Naive B cell (primary cell): ENCODE measurements at regions not wholly inside any gene's neighbourhood (a gene's known extent, or its start where the extent isn't known, plus 50 kb on each side); places are given as distances from the start of the nearest gene placed in this dataset.
"Not testable (repeated sequence)": the region's sequence is repeated elsewhere in the genome, so short reads cannot be mapped to it uniquely, and the experiment has no call there.

ENCODE experiments used
- ATAC-seq, 2 donors: fragments of 150-1000 bp; cut with Tn5 transposase; 2 replicates each; pipeline ENCODE4 v1.10.0; 2021; ENCODE audit warnings: low read depth in 2 of 2, mild to moderate bottlenecking in 2 of 2, moderate library complexity in 2 of 2
- DNase-seq: peaks from one replicate; pipeline ENCODE4 v3.0.0; 2022
- H3K27ac Mint-ChIP-seq, 6 donors: one replicate each; pipeline ENCODE4 v1.8.0; 2020 to 2022; ENCODE audit warnings: mild to moderate bottlenecking in 6 of 6, mixed read lengths in 6 of 6, moderate library complexity in 5 of 6, inconsistent platforms in 2 of 6
- H3K27me3 Mint-ChIP-seq, 3 donors: one replicate each; pipeline ENCODE4 v1.8.0; 2021 to 2022; ENCODE audit warnings: mixed read lengths in 3 of 3, mild to moderate bottlenecking in 1 of 3
- H3K36me3 Mint-ChIP-seq, 2 donors: one replicate each; pipeline ENCODE4 v1.8.0; 2020 to 2022; ENCODE audit warnings: mixed read lengths in 2 of 2, inconsistent platforms in 1 of 2, mild to moderate bottlenecking in 1 of 2
- H3K4me1 Mint-ChIP-seq, 3 donors: one replicate each; pipeline ENCODE4 v1.8.0; 2020 to 2022; ENCODE audit warnings: mixed read lengths in 3 of 3, inconsistent platforms in 1 of 3, mild to moderate bottlenecking in 1 of 3, moderate library complexity in 1 of 3
- H3K4me3 Mint-ChIP-seq, 8 donors: one replicate each; pipeline ENCODE4 v1.8.0; 2020 to 2022; ENCODE audit warnings: mild to moderate bottlenecking in 8 of 8, mixed read lengths in 8 of 8, moderate library complexity in 8 of 8, inconsistent platforms in 2 of 8
- H3K9me3 Mint-ChIP-seq, 7 donors: one replicate each; pipeline ENCODE4 v1.8.0; 2020 to 2022; ENCODE audit warnings: mixed read lengths in 7 of 7, mild to moderate bottlenecking in 5 of 7, inconsistent platforms in 2 of 7, moderate library complexity in 1 of 7

GRCh38 chr2:88875736-88876135, 184.3 kb downstream of the RPIA start:
- no peak for ATAC-seq
- no peak for DNase-seq
- Mint-ChIP-seq H3K4me1 (peaks cover 9 to 29% (median 15%) of the 10 kb centered on the region in 3 donors), H3K27ac (peak overlapping the region in 2 of 6 donors; percentile 62 to 80), H3K9me3 (peaks cover 0 to 4% (median 0%) of the 10 kb centered on the region in 7 donors), H3K36me3 (no peaks in the 10 kb centered on the region), H3K27me3 (no peaks in the 10 kb centered on the region), H3K4me3 (no peak overlapping the region)

GRCh38 chr2:88880441-88880953, 189.0 kb downstream of the RPIA start:
- H3K36me3 Mint-ChIP-seq = no peaks in the 10 kb centered on the region
- peaks cover 16 to 46% (median 27%) of the 10 kb centered on the region in 3 donors for H3K4me1 Mint-ChIP-seq
- DNase-seq (peak; percentile 53), ATAC-seq (peak; percentile 70 to 75)
- no peaks in the 10 kb centered on the region for H3K27me3 Mint-ChIP-seq
- peaks cover 0 to 6% (median 0%) of the 10 kb centered on the region in 7 donors for H3K9me3 Mint-ChIP-seq
- peak overlapping the region; percentile 67 to 90 (median 76) for H3K4me3 Mint-ChIP-seq
- H3K27ac Mint-ChIP-seq = peak overlapping the region; percentile 76 to 96 (median 91)

- H3K4me3 Mint-ChIP-seq = peak overlapping the region; percentile 68 to 92 (median 84)
- peaks cover 0 to 4% (median 0%) of the 10 kb centered on the region in 7 donors for H3K9me3 Mint-ChIP-seq
- no peaks in the 10 kb centered on the region for H3K36me3 Mint-ChIP-seq
- H3K27me3 Mint-ChIP-seq = no peaks in the 10 kb centered on the region
- ATAC-seq (peak; percentile 59 to 60), DNase-seq (peak; percentile 35)
- peak overlapping the region; percentile 41 to 92 (median 84) for H3K27ac Mint-ChIP-seq
- H3K4me1 Mint-ChIP-seq = peaks cover 20 to 50% (median 25%) of the 10 kb centered on the region in 3 donors
Measured at GRCh38 chr2:88885275-88885674, 193.8 kb downstream of the RPIA start.

- peak overlapping the region; percentile 68 to 92 (median 84) for H3K4me3 Mint-ChIP-seq
- H3K9me3 Mint-ChIP-seq = peaks cover 0 to 4% (median 0%) of the 10 kb centered on the region in 7 donors
- ATAC-seq = peak; percentile 54 to 60
- DNase-seq = no peak
- no peaks in the 10 kb centered on the region for H3K36me3 Mint-ChIP-seq
- H3K4me1 Mint-ChIP-seq = peaks cover 20 to 48% (median 25%) of the 10 kb centered on the region in 3 donors
- H3K27ac Mint-ChIP-seq = peak overlapping the region; percentile 76 to 92 (median 88)
- no peaks in the 10 kb centered on the region for H3K27me3 Mint-ChIP-seq
Measured at GRCh38 chr2:88885679-88886416, 194.4 kb downstream of the RPIA start.

GRCh38 chr2:88887466-88887865, 196.0 kb downstream of the RPIA start:
- peak overlapping the region in 7 of 8 donors; percentile 5 to 77 (median 50) for H3K4me3 Mint-ChIP-seq
- H3K27ac Mint-ChIP-seq = peak overlapping the region in 3 of 6 donors; percentile 32 to 54 (median 49)
- not testable (repeated sequence) for ATAC-seq, H3K27me3 Mint-ChIP-seq, H3K9me3 Mint-ChIP-seq, DNase-seq, H3K36me3 Mint-ChIP-seq
- peaks cover 14 to 37% (median 17%) of the 10 kb centered on the region in 3 donors for H3K4me1 Mint-ChIP-seq

GRCh38 chr2:88892207-88892606, 200.7 kb downstream of the RPIA start:
- H3K27me3 Mint-ChIP-seq = no peaks in the 10 kb centered on the region
- H3K27ac Mint-ChIP-seq = peak overlapping the region in 2 of 6 donors; percentile 54 to 72
- ATAC-seq = no peak
- H3K4me3 Mint-ChIP-seq = no peak overlapping the region
- peaks cover 3 to 10% (median 10%) of the 10 kb centered on the region in 3 donors for H3K4me1 Mint-ChIP-seq
- peaks cover 0 to 4% (median 0%) of the 10 kb centered on the region in 7 donors for H3K9me3 Mint-ChIP-seq
- no peaks in the 10 kb centered on the region for H3K36me3 Mint-ChIP-seq
- DNase-seq = no peak

GRCh38 chr2:88892788-88893187, 201.3 kb downstream of the RPIA start:
- H3K27me3 Mint-ChIP-seq = no peaks in the 10 kb centered on the region
- peaks cover 3 to 8% (median 7%) of the 10 kb centered on the region in 3 donors for H3K4me1 Mint-ChIP-seq
- no peak overlapping the region for H3K4me3 Mint-ChIP-seq
- no peak for ATAC-seq
- H3K27ac Mint-ChIP-seq = peak overlapping the region in 2 of 6 donors; percentile 47 to 72
- no peak for DNase-seq
- peaks cover 0 to 4% (median 0%) of the 10 kb centered on the region in 7 donors for H3K9me3 Mint-ChIP-seq
- H3K36me3 Mint-ChIP-seq = no peaks in the 10 kb centered on the region

- Mint-ChIP-seq H3K9me3 (peaks cover 0 to 2% (median 0%) of the 10 kb centered on the region in 7 donors), H3K4me1 (peaks cover 8 to 11% (median 9%) of the 10 kb centered on the region in 3 donors), H3K27me3 (no peaks in the 10 kb centered on the region), H3K36me3 (no peaks in the 10 kb centered on the region), H3K27ac (peak overlapping the region in 3 of 6 donors; percentile 23 to 88 (median 85)), H3K4me3 (peak overlapping the region in 5 of 8 donors; percentile 44 to 75 (median 60))
- DNase-seq = no peak
- ATAC-seq = no peak
Measured at GRCh38 chr2:88896971-88897370, 205.5 kb downstream of the RPIA start.

- Mint-ChIP-seq H3K27ac (peak overlapping the region in 4 of 6 donors; percentile 32 to 89 (median 70)), H3K36me3 (no peaks in the 10 kb centered on the region), H3K9me3 (peaks cover 0 to 2% (median 0%) of the 10 kb centered on the region in 7 donors), H3K4me1 (peaks cover 8 to 11% (median 9%) of the 10 kb centered on the region in 3 donors), H3K27me3 (no peaks in the 10 kb centered on the region), H3K4me3 (peak overlapping the region in 7 of 8 donors; percentile 25 to 75 (median 55))
- DNase-seq (peak; percentile 29), ATAC-seq (peak; percentile 87 to 92)
Measured at GRCh38 chr2:88897715-88898114, 206.2 kb downstream of the RPIA start.

- Mint-ChIP-seq H3K27ac (peak overlapping the region in 4 of 6 donors; percentile 44 to 74 (median 57)), H3K9me3 (peaks cover 0 to 2% (median 0%) of the 10 kb centered on the region in 7 donors), H3K27me3 (no peaks in the 10 kb centered on the region), H3K4me3 (no peak overlapping the region), H3K4me1 (peaks cover 0 to 5% (median 4%) of the 10 kb centered on the region in 3 donors), H3K36me3 (no peaks in the 10 kb centered on the region)
- peak; percentile 36 for DNase-seq
- peak; percentile 67 to 84 for ATAC-seq
Measured at GRCh38 chr2:88903749-88904353, 212.4 kb downstream of the RPIA start.

GRCh38 chr2:88913280-88913679, 221.8 kb downstream of the RPIA start:
- ATAC-seq (no peak), DNase-seq (no peak)
- Mint-ChIP-seq H3K36me3 (no peaks in the 10 kb centered on the region), H3K4me1 (peaks cover 0 to 4% (median 0%) of the 10 kb centered on the region in 3 donors), H3K27me3 (no peaks in the 10 kb centered on the region), H3K4me3 (peak overlapping the region in 2 of 8 donors; percentile 9 to 12), H3K27ac (peak overlapping the region in 1 of 6 donors; percentile 54), H3K9me3 (peaks cover 0 to 2% (median 0%) of the 10 kb centered on the region in 7 donors)

GRCh38 chr2:88919087-88919738, 227.7 kb downstream of the RPIA start:
- Mint-ChIP-seq H3K4me3 (no peak overlapping the region), H3K27me3 (no peaks in the 10 kb centered on the region), H3K4me1 (peaks cover 0 to 7% (median 5%) of the 10 kb centered on the region in 3 donors), H3K36me3 (no peaks in the 10 kb centered on the region), H3K9me3 (no peaks in the 10 kb centered on the region), H3K27ac (no peak overlapping the region)
- ATAC-seq (no peak), DNase-seq (peak; percentile 11)

GRCh38 chr2:88920399-88920798, 228.9 kb downstream of the RPIA start:
- H3K9me3 Mint-ChIP-seq, ATAC-seq, H3K36me3 Mint-ChIP-seq, H3K4me3 Mint-ChIP-seq, H3K4me1 Mint-ChIP-seq, DNase-seq, H3K27me3 Mint-ChIP-seq: not testable (repeated sequence)
- H3K27ac Mint-ChIP-seq = peak overlapping the region in 2 of 6 donors; percentile 7 to 38
